ENCODE measurements at regions not wholly inside any gene's neighbourhood (a gene's known extent, or its start where the extent isn't known, plus 50 kb on each side); places are given as distances from the start of the nearest gene placed in this dataset.

GRCh38 chr6:79861023-79861422, 86.3 kb downstream of the ELOVL4 start (continued):
- no peak for TF ChIP-seq AFF4 (CRISPR knock-in tag; IDR thresholded peaks at IDR 0.05; ENCODE audit: borderline replicate concordance)
- TF ChIP-seq NFATC4 (CRISPR knock-in tag; IDR thresholded peaks at IDR 0.05), result no peak
- TF ChIP-seq ZNF396 (CRISPR knock-in tag; IDR thresholded peaks at IDR 0.05; ENCODE audit: borderline replicate concordance), result no peak
- no peak for TF ChIP-seq FOXK1 (CRISPR knock-in tag; IDR thresholded peaks at IDR 0.05)
- TF ChIP-seq TP53 (CRISPR knock-in tag; IDR thresholded peaks at IDR 0.05), result no peak
- no peak for TF ChIP-seq ARID4B (CRISPR knock-in tag; IDR thresholded peaks at IDR 0.05; ENCODE audit: borderline replicate concordance)
- no peak for TF ChIP-seq ZNF281 (CRISPR knock-in tag; IDR thresholded peaks at IDR 0.05)
- no peak for TF ChIP-seq ZBTB43 (CRISPR knock-in tag; IDR thresholded peaks at IDR 0.05)

GRCh38 chr6:79847426-79847825, 99.9 kb downstream of the ELOVL4 start:
- DNase-seq (ENCODE audit: low spot score) (no peak), ATAC-seq (no peak)
- CTCF ChIA-PET, result interaction anchor here (1.5 kb wide), 1 partner anchor 22 kb away, joined by 3 read pairs; no protein-coding TSS in a partner anchor
- TF ChIP-seq KAT7 (CRISPR knock-in tag; IDR thresholded peaks at IDR 0.05; ENCODE audit: borderline replicate concordance) (no peak), ESRRA (CRISPR knock-in tag; IDR thresholded peaks at IDR 0.05; ENCODE audit: borderline replicate concordance) (no peak)
- H3K36me3 Mint-ChIP-seq, result no peaks in the 10 kb centered on the region
- H3K27ac Mint-ChIP-seq, result no peak overlapping the region
- no peaks in the 10 kb centered on the region; the same call in 1 of the 2 replicates for H3K27me3 Mint-ChIP-seq (ENCODE audit: low read depth)
- POLR2A ChIA-PET, result no interaction called here
- peaks cover 10% of the 10 kb centered on the region for H3K9me3 Mint-ChIP-seq
- H3K4me1 Mint-ChIP-seq, result no peaks in the 10 kb centered on the region
- no peak overlapping the region for H3K4me3 Mint-ChIP-seq
